GM12878 (cell line): ENCODE measurements at regions not wholly inside any gene's neighbourhood (a gene's known extent, or its start where the extent isn't known, plus 50 kb on each side); places are given as distances from the start of the nearest gene placed in this dataset.

Experiments used
- BCL3 ChIP-seq: IDR thresholded peaks from 2 replicates; pipeline ENCODE4 v1.6.1; 2011; ENCODE audit warnings: borderline replicate concordance, low read depth, mild to moderate bottlenecking, moderate library complexity, low read length; ENCODE audit not compliant: insufficient read depth, poor library complexity, severe bottlenecking
- CHD4 ChIP-seq: fragments of 200-600 bp; sonication (generic); IDR thresholded peaks from 2 replicates; pipeline ENCODE4 v1.6.1; 2016; ENCODE audit warnings: mild to moderate bottlenecking
- ELK1 ChIP-seq: IDR thresholded peaks from 2 replicates; pipeline ENCODE4 v1.6.1; 2012; ENCODE audit warnings: low read depth, low read length, improper control_type of control experiment
- EP300 ChIP-seq, 2 experiments: fragments of 150-350 bp in 1 of 2; IDR thresholded peaks; 2 replicates each; pipeline ENCODE4 v1.6.1; 2011 to 2012; ENCODE audit warnings: low read depth in 2 of 2, low read length in 2 of 2, borderline replicate concordance in 1 of 2, improper control_type of control experiment in 1 of 2, inconsistent platforms in 1 of 2; ENCODE audit not compliant: control insufficient read depth in 1 of 2
- EZH2 ChIP-seq: IDR thresholded peaks from 2 replicates; pipeline ENCODE4 v1.6.1; 2012; ENCODE audit warnings: low read depth, mild to moderate bottlenecking, control low read depth, inconsistent platforms, low read length, borderline replicate concordance; ENCODE audit not compliant: control insufficient read depth
- IKZF2 ChIP-seq, 2 experiments: fragments of 450-650 bp; IDR thresholded peaks; 2 replicates each; pipeline ENCODE4 v1.6.1; 2017; ENCODE audit warnings: mild to moderate bottlenecking in 2 of 2, moderate library complexity in 2 of 2
- NKRF ChIP-seq: fragments of 450-650 bp; conservative IDR thresholded peaks from 2 replicates; pipeline ENCODE4 v1.6.1; 2017; ENCODE audit warnings: mild to moderate bottlenecking, moderate library complexity
- POU2F2 ChIP-seq: IDR thresholded peaks from 3 replicates; pipeline ENCODE4 v1.6.1; 2011; ENCODE audit warnings: low read depth, mild to moderate bottlenecking, low read length, borderline replicate concordance
- RELB ChIP-seq: fragments of 450-650 bp; IDR thresholded peaks from 2 replicates; pipeline ENCODE4 v1.6.1; 2017; ENCODE audit warnings: low read depth, mild to moderate bottlenecking, moderate library complexity
- SP1 ChIP-seq: IDR thresholded peaks from one replicate; pipeline ENCODE4 v1.6.1; 2011; ENCODE audit warnings: low read depth, low read length
- SRF ChIP-seq, 2 experiments: IDR thresholded peaks; 2 replicates each; pipeline ENCODE4 v1.6.1; 2011; ENCODE audit warnings: low read depth in 2 of 2, low read length in 2 of 2, mild to moderate bottlenecking in 1 of 2, moderate library complexity in 1 of 2
- WRNIP1 ChIP-seq: IDR thresholded peaks from 2 replicates; pipeline ENCODE4 v1.6.1; 2011; ENCODE audit warnings: low read depth, low read length, improper control_type of control experiment, borderline replicate concordance
- ZNF687 ChIP-seq: fragments of 450-650 bp; IDR thresholded peaks from 2 replicates; pipeline ENCODE4 v1.6.1; 2017; ENCODE audit warnings: mild to moderate bottlenecking, moderate library complexity

GRCh38 chr15:98127586-98127985 is 167.1 kb downstream of the ARRDC4 start (continued):
- TF ChIP-seq ZNF687 (no peak), EZH2 (no peak), CHD4 (no peak), BCL3 (no peak), SP1 (no peak), RELB (no peak), WRNIP1 (no peak), NKRF (no peak), IKZF2 (IDR thresholded peaks at IDR 0.05) (no peak), ELK1 (no peak), SRF (IDR thresholded peaks at IDR 0.05; ENCODE audit: low read depth in 2 of 2, low read length in 2 of 2) (no peak), POU2F2 (no peak), EP300 (IDR thresholded peaks at IDR 0.05; ENCODE audit: borderline replicate concordance in 1 of 2, control insufficient read depth in 1 of 2, low read depth in 2 of 2, low read length in 2 of 2) (no peak)
